Mesendoderm (in vitro differentiated cells): ENCODE measurements at regions not wholly inside any gene's neighbourhood (a gene's known extent, or its start where the extent isn't known, plus 50 kb on each side); places are given as distances from the start of the nearest gene placed in this dataset.
"Not testable (repeated sequence)": the region's sequence is repeated elsewhere in the genome, so short reads cannot be mapped to it uniquely, and the experiment has no call there.

ENCODE experiments used
- DNase-seq: peaks from one replicate; pipeline ENCODE4 v3.0.0; 2013
- H2AK5ac ChIP-seq: 2 replicates; pipeline ENCODE4 v1.6.1; 2013; ENCODE audit warnings: low read length, inconsistent platforms
- H2BK120ac ChIP-seq: 2 replicates; pipeline ENCODE4 v1.6.1; 2013; ENCODE audit warnings: low read depth, mild to moderate bottlenecking, low read length, moderate library complexity, mixed read lengths
- H2BK15ac ChIP-seq: replicated peaks from 2 replicates; pipeline ENCODE4 v1.6.1; 2013; ENCODE audit warnings: low read depth, mild to moderate bottlenecking, moderate library complexity
- H2BK5ac ChIP-seq: 2 replicates; pipeline ENCODE4 v1.6.1; 2013; ENCODE audit warnings: low read length, inconsistent platforms
- H3K18ac ChIP-seq: 2 replicates; pipeline ENCODE4 v1.6.1; 2013; ENCODE audit warnings: mild to moderate bottlenecking, low read length, mixed read lengths
- H3K23ac ChIP-seq: one replicate; pipeline ENCODE4 v1.6.1; 2013; ENCODE audit warnings: low read length
- H3K27ac ChIP-seq: 2 replicates; pipeline ENCODE4 v1.5.1; 2013; ENCODE audit warnings: low read depth, mild to moderate bottlenecking, inconsistent platforms, low read length, moderate library complexity
- H3K27me3 ChIP-seq: 2 replicates; pipeline ENCODE4 v1.6.1; 2013; ENCODE audit warnings: low read length, control low read depth, mild to moderate bottlenecking, inconsistent platforms; ENCODE audit not compliant: insufficient read depth, poor library complexity
- H3K36me3 ChIP-seq: 2 replicates; pipeline ENCODE4 v1.6.1; 2013; ENCODE audit warnings: low read length, inconsistent platforms; ENCODE audit not compliant: control insufficient read depth, insufficient read depth
- H3K4ac ChIP-seq: one replicate; pipeline ENCODE4 v1.6.1; 2013; ENCODE audit warnings: low read depth, mild to moderate bottlenecking, low read length, moderate library complexity
- H3K4me1 ChIP-seq: 2 replicates; pipeline ENCODE4 v1.6.1; 2013; ENCODE audit warnings: low read depth, low read length, inconsistent platforms; ENCODE audit not compliant: control insufficient read depth
- H3K4me2 ChIP-seq: 2 replicates; pipeline ENCODE4 v1.6.1; 2013; ENCODE audit warnings: low read length
- H3K4me3 ChIP-seq: 2 replicates; pipeline ENCODE4 v1.5.1; 2013; ENCODE audit warnings: mild to moderate bottlenecking, low read length
- H3K56ac ChIP-seq: one replicate; pipeline ENCODE4 v1.6.1; 2013; ENCODE audit warnings: low read length
- H3K79me1 ChIP-seq: 2 replicates; pipeline ENCODE4 v1.6.1; 2013; ENCODE audit warnings: low read length, inconsistent platforms
- H3K79me2 ChIP-seq: 2 replicates; pipeline ENCODE4 v1.6.1; 2013; ENCODE audit warnings: mild to moderate bottlenecking, low read length; ENCODE audit not compliant: control insufficient read depth, insufficient read depth
- H3K9ac ChIP-seq: 2 replicates; pipeline ENCODE4 v1.6.1; 2013; ENCODE audit warnings: low read length, inconsistent platforms
- H4K5ac ChIP-seq: one replicate; pipeline ENCODE4 v1.6.1; 2013; ENCODE audit warnings: low read length
- H4K8ac ChIP-seq: one replicate; pipeline ENCODE4 v1.6.1; 2013; ENCODE audit warnings: low read depth, mild to moderate bottlenecking, control low read depth, low read length, moderate library complexity
- WGBS: extraction: QIAGEN DNeasy Blood & Tissue Kit; methylation state at CpG from one replicate; pipeline ENCODE4 v1.1.7; 2013; ENCODE audit warnings: low lambda C conversion rate, missing lambda C conversion rate; ENCODE audit not compliant: insufficient coverage; ENCODE audit errors: extremely low coverage; 5-methylcytosine and 5-hydroxymethylcytosine counted together

DNA sequence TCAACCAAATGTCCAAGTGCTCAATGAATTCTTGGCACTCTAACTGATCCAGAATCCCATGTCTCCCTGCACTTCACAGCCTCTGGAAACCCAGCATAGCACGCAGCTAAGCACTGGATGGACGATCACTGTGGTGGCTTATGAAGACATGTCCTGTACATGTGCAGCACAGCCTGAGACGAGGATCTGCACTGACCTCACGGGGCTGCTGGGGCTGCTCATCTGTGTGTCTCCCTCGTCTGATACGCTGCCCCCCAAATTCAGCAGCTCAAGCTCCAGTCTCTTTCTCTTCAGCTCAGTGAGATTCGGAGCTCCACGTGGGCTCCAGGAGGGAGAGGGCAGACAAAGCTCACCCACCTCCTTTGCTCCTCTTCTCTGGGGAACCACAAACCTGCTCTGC lies 126.9 kb downstream of the CPZ start:
- no peak overlapping the region for H4K8ac ChIP-seq
- no peak overlapping the region for H3K56ac ChIP-seq
- no peaks in the 10 kb centered on the region for H3K4me1 ChIP-seq
- WGBS, result no CpG with 5 or more reads among the region's 8 CpGs
- H2BK5ac ChIP-seq, result no peak overlapping the region
- no peak overlapping the region for H3K4me2 ChIP-seq
- H4K5ac ChIP-seq, result no peak overlapping the region
- H3K79me2 ChIP-seq, result no peaks in the 10 kb centered on the region
- no peak overlapping the region for H2BK15ac ChIP-seq
- no peaks in the 10 kb centered on the region for H3K27me3 ChIP-seq
- H3K4me3 ChIP-seq, result no peak overlapping the region
- H3K36me3 ChIP-seq, result no peaks in the 10 kb centered on the region
- no peak overlapping the region for H3K23ac ChIP-seq
- no peak overlapping the region for H3K9ac ChIP-seq
- no peak overlapping the region for H2BK120ac ChIP-seq
- DNase-seq, result no peak
- H2AK5ac ChIP-seq, result no peak overlapping the region
- no peaks in the 10 kb centered on the region for H3K79me1 ChIP-seq
- H3K4ac ChIP-seq, result no peak overlapping the region
- H3K27ac ChIP-seq, result no peak overlapping the region
- no peak overlapping the region for H3K18ac ChIP-seq

DNA sequence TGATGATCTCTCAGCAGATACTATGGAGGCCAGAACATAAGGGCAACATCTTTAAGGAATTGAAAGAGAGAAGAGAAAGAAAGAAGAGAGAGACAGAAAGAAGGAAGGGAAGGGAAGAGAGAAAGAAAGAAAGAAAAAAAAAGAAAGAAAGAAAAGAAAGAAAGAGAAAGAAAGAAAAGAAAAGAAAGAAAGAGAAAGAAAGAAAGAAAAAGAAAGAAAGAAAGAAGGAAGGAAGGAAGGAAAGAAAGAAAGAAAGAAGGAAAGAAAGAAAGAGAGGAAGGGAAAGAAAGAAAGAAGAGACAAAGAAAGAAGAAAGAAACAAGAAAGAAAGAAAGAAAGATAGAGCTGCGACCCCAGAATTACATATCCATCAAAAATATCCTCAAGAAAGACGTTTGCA lies 124.9 kb downstream of the CPZ start:
- not testable (repeated sequence) for H3K4me1 ChIP-seq, H3K36me3 ChIP-seq, H4K5ac ChIP-seq, H3K9ac ChIP-seq, H3K23ac ChIP-seq, H3K56ac ChIP-seq, H3K4me3 ChIP-seq, H3K79me1 ChIP-seq, H3K79me2 ChIP-seq, H3K27ac ChIP-seq, H3K27me3 ChIP-seq, H3K18ac ChIP-seq, H2BK5ac ChIP-seq, H2BK120ac ChIP-seq, H2AK5ac ChIP-seq, H3K4ac ChIP-seq, H3K4me2 ChIP-seq, H4K8ac ChIP-seq, H2BK15ac ChIP-seq, DNase-seq
- no CpG with 5 or more reads among the region's 2 CpGs for WGBS

DNA sequence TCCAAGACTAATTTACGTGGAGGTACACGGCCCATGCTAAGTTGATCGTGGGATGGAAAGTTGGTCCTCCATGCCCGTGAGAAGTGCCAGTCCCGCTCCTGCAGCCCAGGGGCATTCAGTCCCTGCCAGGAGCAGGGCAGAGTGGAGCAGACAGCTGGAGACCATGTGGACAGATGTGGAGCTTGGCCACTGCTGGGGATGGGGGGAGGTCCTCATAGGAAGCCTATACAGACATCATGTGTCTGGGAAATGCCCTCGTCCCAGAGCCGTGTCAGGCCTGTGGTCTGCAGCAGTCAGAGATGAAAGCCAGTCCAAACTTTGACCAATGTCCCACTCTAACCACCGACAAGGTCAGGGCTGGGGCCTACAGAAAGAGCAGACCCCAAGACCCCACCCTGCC lies 118.4 kb downstream of the CPZ start:
- Histone ChIP-seq H3K4ac (no peak overlapping the region), H3K4me2 (no peak overlapping the region), H3K56ac (no peak overlapping the region), H3K23ac (no peak overlapping the region), H3K9ac (no peak overlapping the region), H2BK15ac (no peak overlapping the region), H3K27me3 (no peaks in the 10 kb centered on the region), H3K79me2 (no peaks in the 10 kb centered on the region), H4K5ac (no peak overlapping the region), H3K4me1 (no peaks in the 10 kb centered on the region), H3K4me3 (no peak overlapping the region), H3K27ac (no peak overlapping the region), H2AK5ac (no peak overlapping the region), H2BK120ac (no peak overlapping the region), H3K79me1 (no peaks in the 10 kb centered on the region), H2BK5ac (no peak overlapping the region), H4K8ac (no peak overlapping the region), H3K18ac (no peak overlapping the region), H3K36me3 (no peaks in the 10 kb centered on the region)
- no peak for DNase-seq
- no CpG with 5 or more reads among the region's 8 CpGs for WGBS

DNA sequence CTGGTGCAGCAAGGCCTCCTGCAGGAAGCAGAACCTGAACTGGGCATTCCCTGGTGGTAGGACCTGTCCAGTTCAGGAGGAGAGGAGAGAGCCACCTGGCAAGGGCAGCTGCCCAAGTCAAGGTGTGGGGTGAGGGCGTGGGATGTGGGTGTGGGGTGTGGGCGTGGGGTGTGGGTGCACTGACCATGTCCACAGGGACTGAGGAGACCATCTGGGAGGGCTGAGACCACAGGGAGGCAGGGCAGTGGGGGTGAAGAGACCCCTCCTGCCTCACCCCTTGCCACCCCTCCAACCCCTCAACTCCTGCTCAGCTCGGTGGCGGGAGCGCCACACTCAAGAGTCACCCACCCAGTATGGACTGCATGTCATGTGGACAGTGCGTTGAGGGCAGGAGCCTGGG lies 117.9 kb downstream of the CPZ start:
- H3K23ac ChIP-seq, result no peak overlapping the region
- no peak overlapping the region for H3K56ac ChIP-seq
- H3K4me3 ChIP-seq, result no peak overlapping the region
- no peak overlapping the region for H2BK15ac ChIP-seq
- H2BK5ac ChIP-seq, result no peak overlapping the region
- no peak overlapping the region for H3K9ac ChIP-seq
- H3K79me1 ChIP-seq, result no peaks in the 10 kb centered on the region
- H4K8ac ChIP-seq, result no peak overlapping the region
- no peak for DNase-seq
- H3K36me3 ChIP-seq, result no peaks in the 10 kb centered on the region
- H3K27me3 ChIP-seq, result no peaks in the 10 kb centered on the region
- H3K18ac ChIP-seq, result no peak overlapping the region
- no peaks in the 10 kb centered on the region for H3K79me2 ChIP-seq
- H3K4me2 ChIP-seq, result no peak overlapping the region
- H4K5ac ChIP-seq, result no peak overlapping the region
- no peak overlapping the region for H2BK120ac ChIP-seq
- H2AK5ac ChIP-seq, result no peak overlapping the region
- H3K4ac ChIP-seq, result no peak overlapping the region
- no peak overlapping the region for H3K27ac ChIP-seq
- H3K4me1 ChIP-seq, result no peaks in the 10 kb centered on the region
- no CpG with 5 or more reads among the region's 6 CpGs for WGBS

DNA sequence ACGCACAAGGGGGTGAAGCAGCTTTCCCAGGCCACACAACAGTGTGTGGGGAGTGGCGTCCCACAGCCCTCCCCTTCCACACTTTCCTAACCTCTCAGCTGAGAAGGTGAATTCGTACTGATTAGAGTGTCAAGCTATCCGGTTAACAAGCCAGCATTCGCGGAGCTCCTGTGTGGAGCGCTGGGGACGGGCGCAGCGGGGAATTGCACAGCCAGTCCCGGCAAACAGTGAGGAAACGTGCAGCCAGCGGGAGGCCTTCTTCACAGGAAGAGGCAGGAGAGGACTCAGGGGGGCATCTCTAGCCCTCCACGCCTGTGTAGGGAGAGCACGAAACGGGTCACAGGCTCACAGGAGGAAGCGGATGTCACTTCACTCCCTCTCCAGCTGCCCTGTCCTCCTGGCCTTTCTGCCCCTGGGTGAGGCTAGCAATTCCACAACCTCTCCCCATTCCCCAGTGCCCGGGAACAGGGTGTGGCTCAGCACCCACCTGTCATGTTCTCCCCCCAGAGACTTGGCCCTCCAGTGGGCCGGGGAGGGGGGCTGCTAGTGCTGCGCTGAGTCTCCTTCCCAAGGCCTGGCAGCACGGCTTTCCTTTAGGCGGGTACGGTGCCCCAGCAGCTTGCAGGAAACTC lies 117.3 kb downstream of the CPZ start:
- Histone ChIP-seq H3K4me3 (no peak overlapping the region), H3K9ac (no peak overlapping the region), H2AK5ac (no peak overlapping the region), H3K79me2 (no peaks in the 10 kb centered on the region), H3K27ac (no peak overlapping the region), H2BK120ac (no peak overlapping the region), H3K18ac (no peak overlapping the region), H3K56ac (no peak overlapping the region), H3K4me1 (no peaks in the 10 kb centered on the region), H3K4ac (no peak overlapping the region), H3K23ac (no peak overlapping the region), H3K79me1 (no peaks in the 10 kb centered on the region), H4K5ac (no peak overlapping the region), H2BK5ac (no peak overlapping the region), H3K36me3 (no peaks in the 10 kb centered on the region), H2BK15ac (no peak overlapping the region), H3K4me2 (no peak overlapping the region), H4K8ac (no peak overlapping the region), H3K27me3 (no peaks in the 10 kb centered on the region)
- DNase-seq, result no peak
- WGBS, result no CpG with 5 or more reads among the region's 23 CpGs

DNA sequence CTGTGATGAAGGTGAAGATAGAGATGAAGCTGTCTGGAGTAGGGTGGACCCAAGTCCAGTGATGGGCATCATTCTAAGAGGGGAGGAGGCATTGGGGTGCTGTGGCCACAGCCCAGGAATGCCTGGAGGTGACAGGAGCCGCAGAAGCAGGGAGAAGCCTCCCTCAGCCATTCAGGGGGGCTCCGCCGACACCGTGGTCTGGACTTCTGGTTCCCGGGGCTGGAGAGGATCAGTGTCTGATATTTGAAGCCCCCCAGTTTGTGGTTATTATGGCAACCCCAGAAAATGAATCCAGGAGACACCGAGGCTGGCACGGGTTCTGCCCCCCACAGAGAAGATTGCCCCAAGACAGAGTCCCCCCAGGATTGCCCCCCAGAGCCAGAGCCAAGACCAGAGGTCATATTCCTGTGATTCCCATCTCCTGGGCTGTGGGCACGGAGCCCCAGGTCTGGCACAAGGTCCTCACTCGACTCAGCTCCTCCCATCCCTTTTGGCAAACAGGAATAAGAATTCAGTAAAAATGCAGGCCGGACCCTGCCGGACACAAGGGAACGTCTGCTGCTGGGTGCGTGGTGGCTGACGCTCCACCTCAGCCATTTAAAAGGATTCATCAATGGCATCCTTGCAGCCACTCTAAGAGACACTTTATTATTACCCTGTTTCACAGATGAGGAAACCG lies 116.6 kb downstream of the CPZ start:
- Histone ChIP-seq H3K79me1 (no peaks in the 10 kb centered on the region), H3K56ac (no peak overlapping the region), H4K8ac (no peak overlapping the region), H3K36me3 (no peaks in the 10 kb centered on the region), H2AK5ac (no peak overlapping the region), H3K4ac (no peak overlapping the region), H4K5ac (no peak overlapping the region), H3K9ac (no peak overlapping the region), H3K4me3 (no peak overlapping the region), H3K27me3 (no peaks in the 10 kb centered on the region), H3K79me2 (no peaks in the 10 kb centered on the region), H3K18ac (no peak overlapping the region), H2BK5ac (no peak overlapping the region), H2BK120ac (no peak overlapping the region), H3K23ac (peak overlapping the region; percentile 45), H3K27ac (no peak overlapping the region), H2BK15ac (no peak overlapping the region), H3K4me1 (no peaks in the 10 kb centered on the region), H3K4me2 (no peak overlapping the region)
- no peak for DNase-seq
- WGBS, result no CpG with 5 or more reads among the region's 15 CpGs
